ENCODE measurements at regions not wholly inside any gene's neighbourhood (a gene's known extent, or its start where the extent isn't known, plus 50 kb on each side); places are given as distances from the start of the nearest gene placed in this dataset.

GRCh38 chr10:45104674-45105073 is 104.0 kb downstream of the ZNF22 start:
- no peak for TF ChIP-seq SIN3A (IDR thresholded peaks at IDR 0.05; ENCODE audit: borderline replicate concordance in 2 of 2, control insufficient read depth in 1 of 2, low read depth in 2 of 2, low read length in 2 of 2)
- no peak for TF ChIP-seq TAF1 (IDR thresholded peaks at IDR 0.05; ENCODE audit: control insufficient read depth, extremely low read depth, insufficient read depth, low read length, severe bottlenecking)
- TF ChIP-seq NR2F6 (CRISPR knock-in tag; IDR thresholded peaks at IDR 0.05), result no peak
- TF ChIP-seq JUN (IDR thresholded peaks at IDR 0.05; ENCODE audit: borderline replicate concordance, low read depth, low read length), result no peak
- no peak for TF ChIP-seq JUN (CRISPR knock-in tag; IDR thresholded peaks at IDR 0.05; ENCODE audit: borderline replicate concordance)
- no peak for TF ChIP-seq FIP1L1 (IDR thresholded peaks at IDR 0.05; ENCODE audit: low read depth, low read length, poor library complexity, severe bottlenecking)
- TF ChIP-seq, protein P1, sequence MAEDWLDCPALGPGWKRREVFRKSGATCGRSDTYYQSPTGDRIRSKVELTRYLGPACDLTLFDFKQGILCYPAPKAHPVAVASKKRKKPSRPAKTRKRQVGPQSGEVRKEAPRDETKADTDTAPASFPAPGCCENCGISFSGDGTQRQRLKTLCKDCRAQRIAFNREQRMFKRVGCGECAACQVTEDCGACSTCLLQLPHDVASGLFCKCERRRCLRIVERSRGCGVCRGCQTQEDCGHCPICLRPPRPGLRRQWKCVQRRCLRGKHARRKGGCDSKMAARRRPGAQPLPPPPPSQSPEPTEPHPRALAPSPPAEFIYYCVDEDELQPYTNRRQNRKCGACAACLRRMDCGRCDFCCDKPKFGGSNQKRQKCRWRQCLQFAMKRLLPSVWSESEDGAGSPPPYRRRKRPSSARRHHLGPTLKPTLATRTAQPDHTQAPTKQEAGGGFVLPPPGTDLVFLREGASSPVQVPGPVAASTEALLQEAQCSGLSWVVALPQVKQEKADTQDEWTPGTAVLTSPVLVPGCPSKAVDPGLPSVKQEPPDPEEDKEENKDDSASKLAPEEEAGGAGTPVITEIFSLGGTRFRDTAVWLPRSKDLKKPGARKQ (CRISPR knock-in tag; IDR thresholded peaks at IDR 0.05), result no peak
- TF ChIP-seq HNRNPK (IDR thresholded peaks at IDR 0.05; ENCODE audit: low read depth, low read length, poor library complexity, severe bottlenecking), result no peak
- TF ChIP-seq RAD21 (CRISPR knock-in tag; conservative IDR thresholded peaks at IDR 0.05 in 1 of 2, IDR thresholded peaks at IDR 0.05 in 1 of 2), result no peak
- no peak for TF ChIP-seq CTCF (IDR thresholded peaks at IDR 0.05 in 2 of 3, conservative IDR thresholded peaks at IDR 0.05 in 1 of 3; ENCODE audit: insufficient read depth in 2 of 3, low read depth in 1 of 3, low read length in 3 of 3)
- no peak for TF ChIP-seq CBX8 (IDR thresholded peaks at IDR 0.05; ENCODE audit: borderline replicate concordance, extremely low read depth, low read depth, low read length, poor library complexity, severe bottlenecking)
- no peak for TF ChIP-seq ZNF766 (CRISPR knock-in tag; conservative IDR thresholded peaks at IDR 0.05)

All from K562 (cell line).